SK-N-SH (cell line): ENCODE measurements at regions not wholly inside any gene's neighbourhood (a gene's known extent, or its start where the extent isn't known, plus 50 kb on each side); places are given as distances from the start of the nearest gene placed in this dataset.

Experiments used
- CTCF ChIA-PET: fragments of 300-600, 350-600 bp; formaldehyde crosslinking; extraction: SDS; loops from one replicate; lab custom pipeline; 2021; lab: Yijun Ruan, JAX
- POLR2A ChIA-PET: fragments of 350-600 bp; sonication (Branson Sonifier 250); formaldehyde crosslinking; extraction: SDS; loops from one replicate; lab custom pipeline; 2020; ENCODE audit warnings: antibody characterized with exemption, inconsistent platforms; lab: Yijun Ruan, JAX
- DNase-seq: peaks from one replicate; pipeline ENCODE4 v3.0.0; 2012
- H2AFZ ChIP-seq: fragments of 200-600 bp; sonication (generic); 2 replicates; pipeline ENCODE4 v1.8.1; 2016; ENCODE audit warnings: antibody characterized with exemption, mild to moderate bottlenecking, low read depth
- H3F3A ChIP-seq: fragments of 200-600 bp; sonication (generic); replicated peaks from 2 replicates; pipeline ENCODE3; 2016; ENCODE audit warnings: antibody characterized with exemption, mild to moderate bottlenecking; ENCODE audit not compliant: insufficient read depth
- H3K27ac ChIP-seq, 2 experiments: fragments of 200-500 bp in 1 of 2; fragments of 200-600 bp in 1 of 2; sonication (Bioruptor generic) in 1 of 2; sonication (generic), shearing (Covaris generic) in 1 of 2; 2 replicates each; pipeline versions ENCODE4 v1.5.1 to v1.6.1; 2014 to 2016; ENCODE audit warnings: low read depth in 2 of 2, inconsistent platforms in 1 of 2, low read length in 1 of 2, mild to moderate bottlenecking in 1 of 2, mixed read lengths in 1 of 2
- H3K27me3 ChIP-seq: fragments of 200-600 bp; sonication (generic), shearing (Covaris generic); 2 replicates; pipeline ENCODE4 v1.6.1; 2016; ENCODE audit warnings: mixed run types; ENCODE audit not compliant: insufficient read depth
- H3K36me3 ChIP-seq, 2 experiments: fragments of 200-500 bp in 1 of 2; fragments of 200-600 bp in 1 of 2; sonication (Bioruptor generic) in 1 of 2; sonication (generic) in 1 of 2; replicated peaks in 1 of 2; 2 replicates each; pipeline versions ENCODE3 to v1.5.1; 2014 to 2016; ENCODE audit warnings: low read length in 1 of 2, mild to moderate bottlenecking in 1 of 2; ENCODE audit not compliant: insufficient read depth in 2 of 2, control insufficient read depth in 1 of 2
- H3K4me1 ChIP-seq, 2 experiments: fragments of 200-500 bp in 1 of 2; fragments of 200-600 bp in 1 of 2; sonication (Bioruptor generic) in 1 of 2; sonication (generic), shearing (Covaris generic) in 1 of 2; 2 replicates each; pipeline versions ENCODE4 v1.5.1 to v1.6.1; 2014 to 2016; ENCODE audit warnings: low read depth in 1 of 2, low read length in 1 of 2, mixed run types in 1 of 2; ENCODE audit not compliant: insufficient read depth in 2 of 2, control insufficient read depth in 1 of 2
- H3K4me2 ChIP-seq: fragments of 200-600 bp; sonication (generic), shearing (Covaris generic); 2 replicates; pipeline ENCODE4 v1.6.1; 2017; ENCODE audit warnings: mixed run types
- H3K4me3 ChIP-seq, 2 experiments: fragments of 200-500 bp in 1 of 2; fragments of 200-600 bp in 1 of 2; sonication (Bioruptor generic) in 1 of 2; sonication (generic), shearing (Covaris generic) in 1 of 2; 2 replicates each; pipeline versions ENCODE4 v1.5.1 to v1.8.1; 2014 to 2016; ENCODE audit warnings: low read depth in 2 of 2, inconsistent platforms in 1 of 2, low read length in 1 of 2, mild to moderate bottlenecking in 1 of 2, mixed read lengths in 1 of 2, moderate library complexity in 1 of 2
- H3K79me2 ChIP-seq: fragments of 200-600 bp; sonication (generic); 2 replicates; pipeline ENCODE4 v1.8.1; 2017; ENCODE audit warnings: mild to moderate bottlenecking; ENCODE audit not compliant: insufficient read depth
- H3K9ac ChIP-seq: fragments of 200-600 bp; sonication (generic); 2 replicates; pipeline ENCODE4 v1.6.1; 2017; ENCODE audit warnings: mixed run types
- H3K9me2 ChIP-seq: fragments of 200-600 bp; sonication (generic); 2 replicates; pipeline ENCODE4 v1.6.1; 2017; ENCODE audit warnings: mixed run types
- H3K9me3 ChIP-seq: fragments of 200-600 bp; sonication (generic); 2 replicates; pipeline ENCODE4 v1.6.1; 2017; ENCODE audit warnings: mixed run types, mild to moderate bottlenecking, moderate library complexity
- H4K20me1 ChIP-seq: fragments of 200-600 bp; sonication (generic); 2 replicates; pipeline ENCODE4 v1.6.1; 2017; ENCODE audit warnings: mild to moderate bottlenecking, mixed run types; ENCODE audit not compliant: insufficient read depth
- ELF1 ChIP-seq: IDR thresholded peaks from 2 replicates; pipeline ENCODE4 v1.4.0; 2012
- FOXM1 ChIP-seq: IDR thresholded peaks from 2 replicates; pipeline ENCODE4 v1.4.0; 2012; ENCODE audit warnings: low read depth, mild to moderate bottlenecking
- JUND ChIP-seq: IDR thresholded peaks from 2 replicates; pipeline ENCODE4 v1.4.0; 2012
- MXI1 ChIP-seq: IDR thresholded peaks from 2 replicates; pipeline ENCODE4 v1.6.1; 2012; ENCODE audit warnings: mild to moderate bottlenecking, low read depth, low read length, improper control_type of control experiment
- NFIC ChIP-seq: IDR thresholded peaks from 2 replicates; pipeline ENCODE4 v1.4.0; 2012; ENCODE audit warnings: borderline replicate concordance
- POLR2AphosphoS5 ChIP-seq: IDR thresholded peaks from 2 replicates; pipeline ENCODE4 v1.6.1; 2012; ENCODE audit warnings: low read depth, low read length
- RAD21 ChIP-seq: IDR thresholded peaks from 2 replicates; pipeline ENCODE4 v1.6.1; 2012; ENCODE audit warnings: mild to moderate bottlenecking, low read length
- RFX5 ChIP-seq: IDR thresholded peaks from 2 replicates; pipeline ENCODE4 v1.6.1; 2012; ENCODE audit warnings: mild to moderate bottlenecking, improper control_type of control experiment, low read length
- SIN3A ChIP-seq: IDR thresholded peaks from 2 replicates; pipeline ENCODE4 v1.6.1; 2012; ENCODE audit warnings: low read depth, mild to moderate bottlenecking, low read length, moderate library complexity, borderline replicate concordance
- SMC3 ChIP-seq: IDR thresholded peaks from 2 replicates; pipeline ENCODE4 v1.6.1; 2012; ENCODE audit warnings: low read depth, low read length, improper control_type of control experiment
- TEAD4 ChIP-seq: IDR thresholded peaks from 2 replicates; pipeline ENCODE4 v1.4.0; 2012; ENCODE audit warnings: mild to moderate bottlenecking, borderline replicate concordance; ENCODE audit not compliant: insufficient read depth
- WGBS: methylation state at CpG from one replicate; pipeline ENCODE4 v1.1.6; 2017; ENCODE audit warnings: low lambda C conversion rate; 5-methylcytosine and 5-hydroxymethylcytosine counted together
- TF ChIP-seq, protein P1 (sequence below): IDR thresholded peaks from 2 replicates; pipeline ENCODE4 v1.4.0; 2012; ENCODE audit warnings: low read depth, borderline replicate concordance
- TF ChIP-seq, protein P2 (sequence below): fragments of 200-600 bp; sonication (generic); IDR thresholded peaks from 2 replicates; pipeline ENCODE4 v1.6.1; 2017; ENCODE audit warnings: antibody characterized with exemption, mild to moderate bottlenecking, moderate library complexity
- TF ChIP-seq, protein P3 (sequence below): IDR thresholded peaks from 2 replicates; pipeline ENCODE4; 2012

DNA sequence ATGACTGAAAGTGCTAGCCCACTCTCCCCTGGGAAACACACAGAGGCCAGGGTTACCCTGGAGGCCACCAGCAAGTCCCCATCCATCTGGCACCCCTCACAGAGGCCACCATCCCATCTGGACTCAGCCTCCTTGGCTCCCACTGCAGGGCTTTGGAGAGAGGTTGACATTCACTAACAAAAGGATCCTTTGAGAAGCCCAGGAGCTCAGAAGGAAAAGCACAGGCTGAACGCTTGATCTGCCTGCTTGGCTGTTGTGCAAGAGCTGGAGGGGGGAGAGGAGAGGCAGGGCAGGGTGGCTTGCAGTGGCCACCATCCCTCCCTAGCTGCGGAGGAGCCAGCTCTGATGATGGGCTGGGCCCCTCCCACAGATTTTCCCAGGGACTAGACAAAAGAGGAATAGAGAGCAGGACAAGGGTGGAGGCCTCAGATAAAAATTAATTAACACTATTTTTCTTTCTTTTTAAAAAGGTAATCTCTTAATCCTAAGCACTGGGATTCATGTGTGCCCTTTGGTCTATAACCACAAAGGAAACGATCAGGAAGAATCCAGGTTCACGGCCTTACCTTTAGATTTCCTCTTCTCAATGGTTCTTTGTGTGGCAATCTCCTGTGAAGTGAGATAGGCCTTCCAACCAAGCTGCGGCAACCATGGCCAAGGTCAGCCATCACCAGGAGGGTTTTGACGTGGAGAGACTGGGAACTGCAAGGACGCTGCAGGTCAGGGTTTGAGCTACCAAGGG is 154.7 kb downstream of the BARX2 start:
- Histone ChIP-seq H3K4me3 (no peak overlapping the region), H3K27me3 (peaks cover 6% of the 10 kb centered on the region; the same call in 1 of the 2 replicates), H3K79me2 (no peaks in the 10 kb centered on the region), H3F3A (no peaks in the 10 kb centered on the region), H3K9ac (no peak overlapping the region), H3K9me2 (no peaks in the 10 kb centered on the region), H4K20me1 (no peaks in the 10 kb centered on the region), H3K4me1 (no peaks in the 10 kb centered on the region), H3K9me3 (no peaks in the 10 kb centered on the region), H3K36me3 (no peaks in the 10 kb centered on the region), H3K4me2 (no peak overlapping the region), H3K27ac (no peak overlapping the region), H2AFZ (no peak overlapping the region)
- WGBS, result 8% methylated on average over 5 of the region's 7 CpGs
- ChIA-PET CTCF (no interaction called here), POLR2A (no interaction called here)
- no peak for TF ChIP-seq RAD21
- TF ChIP-seq FOXM1, result no peak
- TF ChIP-seq RFX5, result no peak
- TF ChIP-seq JUND, result no peak
- TF ChIP-seq, protein P1, sequence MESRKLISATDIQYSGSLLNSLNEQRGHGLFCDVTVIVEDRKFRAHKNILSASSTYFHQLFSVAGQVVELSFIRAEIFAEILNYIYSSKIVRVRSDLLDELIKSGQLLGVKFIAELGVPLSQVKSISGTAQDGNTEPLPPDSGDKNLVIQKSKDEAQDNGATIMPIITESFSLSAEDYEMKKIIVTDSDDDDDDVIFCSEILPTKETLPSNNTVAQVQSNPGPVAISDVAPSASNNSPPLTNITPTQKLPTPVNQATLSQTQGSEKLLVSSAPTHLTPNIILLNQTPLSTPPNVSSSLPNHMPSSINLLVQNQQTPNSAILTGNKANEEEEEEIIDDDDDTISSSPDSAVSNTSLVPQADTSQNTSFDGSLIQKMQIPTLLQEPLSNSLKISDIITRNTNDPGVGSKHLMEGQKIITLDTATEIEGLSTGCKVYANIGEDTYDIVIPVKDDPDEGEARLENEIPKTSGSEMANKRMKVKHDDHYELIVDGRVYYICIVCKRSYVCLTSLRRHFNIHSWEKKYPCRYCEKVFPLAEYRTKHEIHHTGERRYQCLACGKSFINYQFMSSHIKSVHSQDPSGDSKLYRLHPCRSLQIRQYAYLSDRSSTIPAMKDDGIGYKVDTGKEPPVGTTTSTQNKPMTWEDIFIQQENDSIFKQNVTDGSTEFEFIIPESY, result no peak
- no peak for TF ChIP-seq ELF1
- TF ChIP-seq, protein P2, sequence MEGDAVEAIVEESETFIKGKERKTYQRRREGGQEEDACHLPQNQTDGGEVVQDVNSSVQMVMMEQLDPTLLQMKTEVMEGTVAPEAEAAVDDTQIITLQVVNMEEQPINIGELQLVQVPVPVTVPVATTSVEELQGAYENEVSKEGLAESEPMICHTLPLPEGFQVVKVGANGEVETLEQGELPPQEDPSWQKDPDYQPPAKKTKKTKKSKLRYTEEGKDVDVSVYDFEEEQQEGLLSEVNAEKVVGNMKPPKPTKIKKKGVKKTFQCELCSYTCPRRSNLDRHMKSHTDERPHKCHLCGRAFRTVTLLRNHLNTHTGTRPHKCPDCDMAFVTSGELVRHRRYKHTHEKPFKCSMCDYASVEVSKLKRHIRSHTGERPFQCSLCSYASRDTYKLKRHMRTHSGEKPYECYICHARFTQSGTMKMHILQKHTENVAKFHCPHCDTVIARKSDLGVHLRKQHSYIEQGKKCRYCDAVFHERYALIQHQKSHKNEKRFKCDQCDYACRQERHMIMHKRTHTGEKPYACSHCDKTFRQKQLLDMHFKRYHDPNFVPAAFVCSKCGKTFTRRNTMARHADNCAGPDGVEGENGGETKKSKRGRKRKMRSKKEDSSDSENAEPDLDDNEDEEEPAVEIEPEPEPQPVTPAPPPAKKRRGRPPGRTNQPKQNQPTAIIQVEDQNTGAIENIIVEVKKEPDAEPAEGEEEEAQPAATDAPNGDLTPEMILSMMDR, result no peak
- TF ChIP-seq MXI1, result no peak
- no peak for TF ChIP-seq POLR2AphosphoS5
- no peak for TF ChIP-seq SIN3A
- TF ChIP-seq TEAD4, result no peak
- DNase-seq, result no peak

DNA sequence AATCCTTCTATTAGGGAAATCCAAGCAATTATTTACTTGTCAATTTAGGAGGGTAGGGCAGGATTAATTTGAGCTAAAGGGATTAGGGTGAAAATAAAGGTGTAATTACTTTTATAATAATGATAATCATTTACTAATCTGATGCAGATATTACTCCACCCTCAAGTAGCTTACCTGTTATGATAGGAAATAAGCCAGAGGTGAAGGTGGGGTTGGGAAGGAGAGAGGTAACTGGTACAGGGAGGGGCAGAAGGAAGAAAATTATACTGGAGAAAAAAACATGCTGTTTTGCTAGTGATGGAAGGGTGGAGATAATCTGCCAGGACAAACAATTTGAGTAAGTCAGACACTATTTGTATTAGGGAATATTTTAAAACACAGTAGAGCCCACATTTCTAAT is 157.7 kb downstream of the BARX2 start:
- H4K20me1 ChIP-seq, result no peaks in the 10 kb centered on the region
- H3F3A ChIP-seq, result no peaks in the 10 kb centered on the region
- no peaks in the 10 kb centered on the region for H3K79me2 ChIP-seq
- no peak overlapping the region for H3K27ac ChIP-seq
- TF ChIP-seq, protein P3, sequence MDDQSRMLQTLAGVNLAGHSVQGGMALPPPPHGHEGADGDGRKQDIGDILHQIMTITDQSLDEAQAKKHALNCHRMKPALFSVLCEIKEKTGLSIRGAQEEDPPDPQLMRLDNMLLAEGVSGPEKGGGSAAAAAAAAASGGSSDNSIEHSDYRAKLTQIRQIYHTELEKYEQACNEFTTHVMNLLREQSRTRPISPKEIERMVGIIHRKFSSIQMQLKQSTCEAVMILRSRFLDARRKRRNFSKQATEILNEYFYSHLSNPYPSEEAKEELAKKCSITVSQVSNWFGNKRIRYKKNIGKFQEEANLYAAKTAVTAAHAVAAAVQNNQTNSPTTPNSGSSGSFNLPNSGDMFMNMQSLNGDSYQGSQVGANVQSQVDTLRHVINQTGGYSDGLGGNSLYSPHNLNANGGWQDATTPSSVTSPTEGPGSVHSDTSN, result no peak
- TF ChIP-seq SMC3, result no peak
- no peak for TF ChIP-seq ELF1
- TF ChIP-seq, protein P1, result no peak
- no peak for TF ChIP-seq NFIC
- TF ChIP-seq, all 33 proteins: peak for 0
- POLR2A ChIA-PET, result no interaction called here
- no peak overlapping the region for H3K9ac ChIP-seq
- peaks cover 7% of the 10 kb centered on the region for H3K9me3 ChIP-seq
- no peaks in the 10 kb centered on the region for H3K9me2 ChIP-seq
- peaks cover 4% of the 10 kb centered on the region; the same call in 1 of the 2 replicates for H3K27me3 ChIP-seq
- DNase-seq, result no peak
- no peaks in the 10 kb centered on the region for H3K36me3 ChIP-seq
- H2AFZ ChIP-seq, result no peak overlapping the region
- no peak overlapping the region for H3K4me3 ChIP-seq
- CTCF ChIA-PET, result no interaction called here
- H3K4me1 ChIP-seq, result no peaks in the 10 kb centered on the region
- no peak overlapping the region for H3K4me2 ChIP-seq
